T-helper 2 cell (primary cell): ENCODE measurements at regions not wholly inside any gene's neighbourhood (a gene's known extent, or its start where the extent isn't known, plus 50 kb on each side); places are given as distances from the start of the nearest gene placed in this dataset.

Source experiments
- DNase-seq, 5 experiments: peaks; one replicate each; pipeline versions ENCODE4 v3.0.0 to v3.0.0-alpha.2; 2012 to 2022

GRCh38 chr15:96415513-96416217, 85.2 kb downstream of the NR2F2 start:
- DNase-seq, result no peak

- DNase-seq, result no peak
Observed at GRCh38 chr15:96416218-96416933, 85.9 kb downstream of the NR2F2 start.

GRCh38 chr15:96416934-96417759, 86.6 kb downstream of the NR2F2 start:
- peak in 1 of 5 experiments; percentile 12 for DNase-seq

GRCh38 chr15:96417760-96418130, 87.2 kb downstream of the NR2F2 start:
- no peak for DNase-seq

- DNase-seq, result no peak
Observed at GRCh38 chr15:96418146-96418545, 87.6 kb downstream of the NR2F2 start.

GRCh38 chr15:96421178-96421601, 90.7 kb downstream of the NR2F2 start:
- no peak for DNase-seq

GRCh38 chr15:96422125-96422524, 91.6 kb downstream of the NR2F2 start:
- no peak for DNase-seq

- DNase-seq, result no peak
Observed at GRCh38 chr15:96424674-96425073, 94.2 kb downstream of the NR2F2 start.

GRCh38 chr15:96428742-96429141, 98.2 kb downstream of the NR2F2 start:
- DNase-seq, result no peak

- no peak for DNase-seq
Observed at GRCh38 chr15:96431786-96432185, 101.3 kb downstream of the NR2F2 start.

GRCh38 chr15:96435022-96435421, 104.5 kb downstream of the NR2F2 start:
- no peak for DNase-seq

GRCh38 chr15:96435841-96436240, 105.3 kb downstream of the NR2F2 start:
- no peak for DNase-seq

GRCh38 chr15:96440978-96441377, 110.5 kb downstream of the NR2F2 start:
- DNase-seq, result no peak

GRCh38 chr15:96442076-96442475, 111.6 kb downstream of the NR2F2 start:
- DNase-seq, result no peak

GRCh38 chr15:96444865-96445264, 114.4 kb downstream of the NR2F2 start:
- no peak for DNase-seq

- no peak for DNase-seq
Observed at GRCh38 chr15:96448923-96449322, 118.4 kb downstream of the NR2F2 start.

GRCh38 chr15:96457841-96458240, 127.3 kb downstream of the NR2F2 start:
- no peak for DNase-seq

- DNase-seq, result no peak
Observed at GRCh38 chr15:96460106-96460505, 129.6 kb downstream of the NR2F2 start.

GRCh38 chr15:96462768-96463750, 132.6 kb downstream of the NR2F2 start:
- DNase-seq, result no peak

- DNase-seq, result no peak
Observed at GRCh38 chr15:96466389-96466947, 136.0 kb downstream of the NR2F2 start.

- no peak for DNase-seq
Observed at GRCh38 chr15:96468036-96468435, 137.5 kb downstream of the NR2F2 start.
